Heart left ventricle (tissue), 16 donors: ENCODE measurements at regions not wholly inside any gene's neighbourhood (a gene's known extent, or its start where the extent isn't known, plus 50 kb on each side); places are given as distances from the start of the nearest gene placed in this dataset.

Source experiments
- ATAC-seq, 4 donors: fragments of 200-7000 bp; cut with Tn5 transposase; one replicate each; pipeline ENCODE4 v1.9.1; 2020 to 2022; ENCODE audit warnings: moderate library complexity in 4 of 4, mild to moderate bottlenecking in 3 of 4, moderate number of reproducible peaks in 1 of 4
- DNase-seq, 5 donors: peaks; one replicate each; pipeline ENCODE4 v3.0.0-alpha.2; 2020
- H3K27ac ChIP-seq, 12 donors: fragments of 200-600 bp; sonication (generic) in 4 of 12; one replicate each; pipeline versions ENCODE4 v1.5.0 to v1.8.0; 2016 to 2022; ENCODE audit warnings: mild to moderate bottlenecking in 2 of 12
- H3K27me3 ChIP-seq, 9 donors: fragments of 200-600 bp; sonication (generic) in 2 of 9; one replicate each; pipeline versions ENCODE4 v1.5.1 to v1.8.0; 2016 to 2022; ENCODE audit warnings: mild to moderate bottlenecking in 3 of 9
- H3K36me3 ChIP-seq, 9 donors: fragments of 200-600 bp; sonication (generic) in 2 of 9; one replicate each; pipeline versions ENCODE4 v1.5.0 to v1.8.0; 2018 to 2022; ENCODE audit warnings: mild to moderate bottlenecking in 2 of 9
- H3K4me1 ChIP-seq, 12 donors: fragments of 200-600 bp; sonication (generic) in 4 of 12; one replicate each; pipeline versions ENCODE4 v1.5.0 to v1.8.0; 2016 to 2022; ENCODE audit warnings: mild to moderate bottlenecking in 3 of 12
- H3K4me3 ChIP-seq, 12 donors: fragments of 200-600 bp; sonication (generic) in 4 of 12; one replicate each; pipeline versions ENCODE4 v1.5.0 to v1.8.0; 2017 to 2022; ENCODE audit warnings: mild to moderate bottlenecking in 9 of 12, moderate library complexity in 4 of 12
- H3K9me3 ChIP-seq, 12 donors: fragments of 200-600 bp; sonication (generic) in 4 of 12; one replicate each; pipeline versions ENCODE4 v1.5.0 to v1.8.0; 2016 to 2022; ENCODE audit warnings: mild to moderate bottlenecking in 1 of 12
- CTCF ChIP-seq, 12 donors: fragments of 200-600 bp; sonication (generic) in 4 of 12; IDR thresholded peaks; one replicate each; pipeline versions ENCODE4 v1.5.0 to v1.8.0; 2018 to 2022; ENCODE audit warnings: antibody characterized with exemption in 12 of 12, mild to moderate bottlenecking in 5 of 12
- POLR2A ChIP-seq, 2 donors: fragments of 450-650 bp; IDR thresholded peaks; one replicate each; pipeline ENCODE4 v1.6.1; 2017; ENCODE audit warnings: antibody characterized with exemption in 2 of 2, mild to moderate bottlenecking in 2 of 2, moderate library complexity in 2 of 2
- WGBS, 4 donors: extraction: QIAGEN DNeasy Blood & Tissue Kit in 2 of 4; methylation state at CpG; one replicate each; pipeline versions ENCODE4 v1.1.5 to v1.1.7; 2013 to 2018; 5-methylcytosine and 5-hydroxymethylcytosine counted together
- intact Hi-C, 10 donors: fragments of 100-400 bp; cut with DNase I; formaldehyde crosslinking; loops; one replicate each; pipeline versions ENCODE4 v1.11.1 to v1.14.2; 2022
- donor health status: ischemic (EF 13 %, LVEDD 7.1; RV severe dilation, severe dysfunction).
- donor health status: healthy with polysubstance abuse.
- donor health status: DM: no; HTN: yes; CAD: no.
- donor health status: DM: no; HTN: no; CAD: no.
- donor health status: ischemic (EF 25% LVEDD 6.9; RV normal size, moderate dysfunction).
- donor health status: ischemic (EF 25% LVEDD 5.7; RV mildly dilated, moderate dysfunction).
- donor health status: healthy.
- donor health status: DM: yes; HTN: yes; CAD: no.
- donor health status: ischemic (EF 35%, LVEDD 5.7; RV mildly dilated, moderate dysfunction).
- donor health status: nonischemic (EF 11% LVEDD 7.7; RV severe dilation, severe dysfunction).
- donor health status: DM: yes; HTN: yes; CAD: no.
- donor health status: PGD.
- donor health status: ischemic (EF 29% LVEDD 5.4; RV normal size, mild dysfunction).
- donor health status: nonischemic (EF 23%, LVEDD 6.1; RV moderate dilation, normal function).

GRCh38 chr5:20601678-20602100 lies 613.7 kb upstream of the CDH18 start:
- WGBS, 4 donors = 57 to 69% (median 62%) methylated on average over 3 to 4 of the region's 4 CpGs
- Histone ChIP-seq H3K27me3 (no peaks in the 10 kb centered on the region), H3K27ac (no peak overlapping the region), H3K36me3 (no peaks in the 10 kb centered on the region), H3K9me3 (peaks cover 0 to 26% (median 3%) of the 10 kb centered on the region in 12 donors), H3K4me1 (no peaks in the 10 kb centered on the region), H3K4me3 (no peak overlapping the region)
- ATAC-seq = no peak
- intact Hi-C loops = no loop called here
- TF ChIP-seq POLR2A (IDR thresholded peaks at IDR 0.05) (no peak), CTCF (IDR thresholded peaks at IDR 0.05) (no peak)
- no peak for DNase-seq

- WGBS, 4 donors = 68 to 79% (median 74%) methylated on average over 2 of the region's 2 CpGs
- no peaks in the 10 kb centered on the region for H3K4me1 ChIP-seq
- H3K4me3 ChIP-seq = no peak overlapping the region
- DNase-seq = no peak
- intact Hi-C loops = no loop called here
- no peak for TF ChIP-seq CTCF (IDR thresholded peaks at IDR 0.05)
- TF ChIP-seq POLR2A (IDR thresholded peaks at IDR 0.05) = no peak
- no peak for ATAC-seq
- no peaks in the 10 kb centered on the region for H3K27me3 ChIP-seq
- H3K36me3 ChIP-seq = no peaks in the 10 kb centered on the region
- no peaks in the 10 kb centered on the region for H3K9me3 ChIP-seq
- H3K27ac ChIP-seq = no peak overlapping the region
Observed at GRCh38 chr5:20590356-20590755, 602.4 kb upstream of the CDH18 start.

- no peak for TF ChIP-seq POLR2A (IDR thresholded peaks at IDR 0.05)
- TF ChIP-seq CTCF (IDR thresholded peaks at IDR 0.05) = no peak
- peaks cover 0 to 8% (median 0%) of the 10 kb centered on the region in 12 donors for H3K9me3 ChIP-seq
- H3K4me3 ChIP-seq = no peak overlapping the region
- intact Hi-C loops = no loop called here
- no peaks in the 10 kb centered on the region for H3K27me3 ChIP-seq
- ATAC-seq = no peak
- no peaks in the 10 kb centered on the region for H3K4me1 ChIP-seq
- no peak for DNase-seq
- no peak overlapping the region for H3K27ac ChIP-seq
- no peaks in the 10 kb centered on the region for H3K36me3 ChIP-seq
- WGBS, 4 donors = 13 to 29% (median 19%) methylated on average over 5 of the region's 5 CpGs
Observed at GRCh38 chr5:20575571-20575970, 587.6 kb upstream of the CDH18 start.

DNA sequence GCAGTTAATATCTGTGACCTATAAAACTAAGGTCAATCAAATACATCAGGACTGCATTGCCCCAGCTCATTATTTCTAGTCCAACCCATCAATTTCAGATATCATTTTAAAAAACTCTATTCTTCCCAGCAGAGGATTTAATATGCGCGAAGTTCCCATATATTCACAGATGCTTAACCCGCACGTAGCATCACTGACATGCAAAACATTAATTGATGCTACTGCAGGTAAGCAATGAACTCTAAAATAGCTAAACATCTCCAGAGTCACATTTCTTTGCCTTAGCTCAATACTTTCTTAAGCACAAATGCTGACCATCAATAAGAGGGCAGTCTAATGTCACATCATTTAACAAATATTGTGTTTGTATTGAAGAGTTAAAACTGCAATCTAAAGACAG lies 586.6 kb upstream of the CDH18 start:
- Histone ChIP-seq H3K4me3 (no peak overlapping the region), H3K9me3 (peaks cover 0 to 4% (median 0%) of the 10 kb centered on the region in 12 donors), H3K27me3 (no peaks in the 10 kb centered on the region), H3K36me3 (no peaks in the 10 kb centered on the region), H3K4me1 (no peaks in the 10 kb centered on the region), H3K27ac (no peak overlapping the region)
- 67 to 94% (median 92%) methylated on average over 4 of the region's 4 CpGs for WGBS, 4 donors
- intact Hi-C loops = no loop called here
- no peak for DNase-seq
- no peak for TF ChIP-seq POLR2A (IDR thresholded peaks at IDR 0.05)
- no peak for TF ChIP-seq CTCF (IDR thresholded peaks at IDR 0.05)
- ATAC-seq = no peak
